ENCODE measurements at regions not wholly inside any gene's neighbourhood (a gene's known extent, or its start where the extent isn't known, plus 50 kb on each side); places are given as distances from the start of the nearest gene placed in this dataset.

DNA sequence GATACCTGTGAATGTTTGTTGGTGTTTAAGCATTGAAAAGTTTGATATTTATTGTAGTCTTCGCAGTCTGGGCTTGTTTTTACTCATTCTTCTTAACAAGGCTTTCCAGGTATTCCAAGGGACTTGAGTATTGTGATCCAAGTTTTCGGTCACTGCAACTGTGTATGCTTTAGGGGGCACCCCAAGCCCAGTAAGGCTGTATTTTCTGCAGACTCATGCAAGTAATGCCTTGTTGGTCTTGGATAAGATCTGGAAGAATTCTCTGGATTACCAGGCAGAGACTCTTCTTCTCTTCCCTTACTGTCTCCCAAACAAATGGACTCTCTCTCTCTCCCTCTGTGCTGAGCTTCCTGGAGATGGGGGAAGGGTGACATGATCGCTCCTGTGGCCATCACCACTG, 82.1 kb downstream of the RFPL4B start:
- no peak for TF ChIP-seq EZH2 (IDR thresholded peaks at IDR 0.05)
- TF ChIP-seq POLR2A (IDR thresholded peaks at IDR 0.05; ENCODE audit: borderline replicate concordance, extremely low read depth, insufficient read depth, insufficient read length), result no peak
- TF ChIP-seq, protein P1, sequence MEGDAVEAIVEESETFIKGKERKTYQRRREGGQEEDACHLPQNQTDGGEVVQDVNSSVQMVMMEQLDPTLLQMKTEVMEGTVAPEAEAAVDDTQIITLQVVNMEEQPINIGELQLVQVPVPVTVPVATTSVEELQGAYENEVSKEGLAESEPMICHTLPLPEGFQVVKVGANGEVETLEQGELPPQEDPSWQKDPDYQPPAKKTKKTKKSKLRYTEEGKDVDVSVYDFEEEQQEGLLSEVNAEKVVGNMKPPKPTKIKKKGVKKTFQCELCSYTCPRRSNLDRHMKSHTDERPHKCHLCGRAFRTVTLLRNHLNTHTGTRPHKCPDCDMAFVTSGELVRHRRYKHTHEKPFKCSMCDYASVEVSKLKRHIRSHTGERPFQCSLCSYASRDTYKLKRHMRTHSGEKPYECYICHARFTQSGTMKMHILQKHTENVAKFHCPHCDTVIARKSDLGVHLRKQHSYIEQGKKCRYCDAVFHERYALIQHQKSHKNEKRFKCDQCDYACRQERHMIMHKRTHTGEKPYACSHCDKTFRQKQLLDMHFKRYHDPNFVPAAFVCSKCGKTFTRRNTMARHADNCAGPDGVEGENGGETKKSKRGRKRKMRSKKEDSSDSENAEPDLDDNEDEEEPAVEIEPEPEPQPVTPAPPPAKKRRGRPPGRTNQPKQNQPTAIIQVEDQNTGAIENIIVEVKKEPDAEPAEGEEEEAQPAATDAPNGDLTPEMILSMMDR (IDR thresholded peaks at IDR 0.05 in 2 of 3, conservative IDR thresholded peaks at IDR 0.05 in 1 of 3; ENCODE audit: borderline replicate concordance in 1 of 3, insufficient read depth in 1 of 3, low read depth in 2 of 3, low read length in 2 of 3), result no peak
- TF ChIP-seq, protein P2, sequence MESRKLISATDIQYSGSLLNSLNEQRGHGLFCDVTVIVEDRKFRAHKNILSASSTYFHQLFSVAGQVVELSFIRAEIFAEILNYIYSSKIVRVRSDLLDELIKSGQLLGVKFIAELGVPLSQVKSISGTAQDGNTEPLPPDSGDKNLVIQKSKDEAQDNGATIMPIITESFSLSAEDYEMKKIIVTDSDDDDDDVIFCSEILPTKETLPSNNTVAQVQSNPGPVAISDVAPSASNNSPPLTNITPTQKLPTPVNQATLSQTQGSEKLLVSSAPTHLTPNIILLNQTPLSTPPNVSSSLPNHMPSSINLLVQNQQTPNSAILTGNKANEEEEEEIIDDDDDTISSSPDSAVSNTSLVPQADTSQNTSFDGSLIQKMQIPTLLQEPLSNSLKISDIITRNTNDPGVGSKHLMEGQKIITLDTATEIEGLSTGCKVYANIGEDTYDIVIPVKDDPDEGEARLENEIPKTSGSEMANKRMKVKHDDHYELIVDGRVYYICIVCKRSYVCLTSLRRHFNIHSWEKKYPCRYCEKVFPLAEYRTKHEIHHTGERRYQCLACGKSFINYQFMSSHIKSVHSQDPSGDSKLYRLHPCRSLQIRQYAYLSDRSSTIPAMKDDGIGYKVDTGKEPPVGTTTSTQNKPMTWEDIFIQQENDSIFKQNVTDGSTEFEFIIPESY (IDR thresholded peaks at IDR 0.05; ENCODE audit: extremely low read depth, insufficient replicate concordance, low read length), result no peak
- no peak for TF ChIP-seq YY1 (IDR thresholded peaks at IDR 0.05; ENCODE audit: extremely low read depth, insufficient replicate concordance, low read depth, low read length)
- no peak for TF ChIP-seq JUND (IDR thresholded peaks at IDR 0.05)
- no peak for TF ChIP-seq POLR2AphosphoS5 (IDR thresholded peaks at IDR 0.05; ENCODE audit: low read depth, low read length)
- no peak for TF ChIP-seq SIN3A (IDR thresholded peaks at IDR 0.05; ENCODE audit: low read depth)
